HFF-Myc (cell line): ENCODE measurements at regions not wholly inside any gene's neighbourhood (a gene's known extent, or its start where the extent isn't known, plus 50 kb on each side); places are given as distances from the start of the nearest gene placed in this dataset.

Experiments used
- DNase-seq: peaks from one replicate; pipeline ENCODE4 v3.0.0-alpha.2; 2011; ENCODE audit warnings: low read depth; ENCODE audit errors: extremely low read depth
- H3K4me3 ChIP-seq: replicated peaks from 2 replicates; pipeline ENCODE4 v1.5.1; 2011; ENCODE audit warnings: low read depth, mild to moderate bottlenecking, control low read depth, low read length
- CTCF ChIP-seq: IDR thresholded peaks from 2 replicates; pipeline ENCODE4 v1.5.1; 2012; ENCODE audit warnings: mild to moderate bottlenecking, low read depth, low read length, control low read depth; ENCODE audit errors: missing control alignments

GRCh38 chr2:120881981-120882788 is 146.5 kb downstream of the GLI2 start:
- no peak for TF ChIP-seq CTCF
- DNase-seq: no peak
- no peak overlapping the region for H3K4me3 ChIP-seq

- no peak overlapping the region for H3K4me3 ChIP-seq
- DNase-seq: no peak
- TF ChIP-seq CTCF: no peak
Measured at GRCh38 chr2:120883607-120884440, 148.2 kb downstream of the GLI2 start.

- no peak for TF ChIP-seq CTCF
- no peak overlapping the region for H3K4me3 ChIP-seq
- DNase-seq: no peak
Measured at GRCh38 chr2:120884472-120885290, 149.0 kb downstream of the GLI2 start.

- no peak overlapping the region for H3K4me3 ChIP-seq
- no peak for DNase-seq
- no peak for TF ChIP-seq CTCF
Measured at GRCh38 chr2:120885321-120885720, 149.7 kb downstream of the GLI2 start.

- no peak overlapping the region for H3K4me3 ChIP-seq
- DNase-seq: no peak
- TF ChIP-seq CTCF: no peak
Measured at GRCh38 chr2:120885749-120886148, 150.1 kb downstream of the GLI2 start.

GRCh38 chr2:120886534-120887319 is 151.1 kb downstream of the GLI2 start:
- DNase-seq: no peak
- no peak for TF ChIP-seq CTCF
- H3K4me3 ChIP-seq: no peak overlapping the region
